Astrocyte (in vitro differentiated cells and primary cell): ENCODE measurements at regions not wholly inside any gene's neighbourhood (a gene's known extent, or its start where the extent isn't known, plus 50 kb on each side); places are given as distances from the start of the nearest gene placed in this dataset.

ENCODE experiments used
- DNase-seq: peaks from one replicate; pipeline ENCODE4 v3.0.0-alpha.2; 2010; ENCODE audit warnings: low read depth
- FAIRE-seq: peaks from 2 replicates; lab custom pipeline; 2011; peaks lifted over from hg19 to GRCh38; lab: Jason Lieb, UNC
- H2AFZ ChIP-seq: 2 replicates; pipeline ENCODE4 v1.6.0; 2012; ENCODE audit warnings: low read depth, low read length, inconsistent platforms
- H3K27ac ChIP-seq: 2 replicates; pipeline ENCODE4 v1.5.1; 2011; ENCODE audit warnings: low read depth, low read length, inconsistent platforms
- H3K27me3 ChIP-seq: 2 replicates; pipeline ENCODE4 v1.6.0; 2011; ENCODE audit warnings: low read length, inconsistent platforms; ENCODE audit not compliant: insufficient read depth
- H3K36me3 ChIP-seq: 2 replicates; pipeline ENCODE4 v1.5.1; 2011; ENCODE audit warnings: low read length, inconsistent platforms; ENCODE audit not compliant: insufficient read depth
- H3K4me1 ChIP-seq: 2 replicates; pipeline ENCODE4 v1.5.1; 2011; ENCODE audit warnings: low read length, inconsistent platforms; ENCODE audit not compliant: insufficient read depth
- H3K4me2 ChIP-seq: 2 replicates; pipeline ENCODE4 v1.6.0; 2012; ENCODE audit warnings: low read length, inconsistent platforms
- H3K4me3 ChIP-seq: 2 replicates; pipeline ENCODE4 v1.5.1; 2011; ENCODE audit warnings: low read depth, mild to moderate bottlenecking, low read length, inconsistent platforms; ENCODE audit not compliant: insufficient read depth
- H3K79me2 ChIP-seq: 2 replicates; pipeline ENCODE4 v1.6.0; 2012; ENCODE audit warnings: mild to moderate bottlenecking, low read length, inconsistent platforms; ENCODE audit not compliant: insufficient read depth
- H3K9ac ChIP-seq: 2 replicates; pipeline ENCODE4 v1.6.0; 2012; ENCODE audit warnings: mild to moderate bottlenecking, low read length, inconsistent platforms
- H3K9me3 ChIP-seq: 2 replicates; pipeline ENCODE4 v1.5.1; 2012; ENCODE audit warnings: low read depth, mild to moderate bottlenecking, low read length, inconsistent platforms; ENCODE audit not compliant: insufficient read depth
- H4K20me1 ChIP-seq: 2 replicates; pipeline ENCODE4 v1.6.0; 2012; ENCODE audit warnings: low read length, inconsistent platforms; ENCODE audit not compliant: insufficient read depth
- H3K27ac Mint-ChIP-seq: one replicate; pipeline ENCODE4 v1.8.0; 2021; ENCODE audit warnings: mild to moderate bottlenecking, mixed read lengths; ENCODE audit not compliant: unreplicated experiment
- H3K27me3 Mint-ChIP-seq: one replicate; pipeline ENCODE4 v1.8.0; 2021; ENCODE audit warnings: low read depth, mixed read lengths; ENCODE audit not compliant: unreplicated experiment
- H3K36me3 Mint-ChIP-seq: one replicate; pipeline ENCODE4 v1.8.0; 2021; ENCODE audit warnings: low read depth, mixed read lengths; ENCODE audit not compliant: unreplicated experiment
- H3K4me1 Mint-ChIP-seq: one replicate; pipeline ENCODE4 v1.8.0; 2021; ENCODE audit warnings: low read depth, mixed read lengths; ENCODE audit not compliant: unreplicated experiment
- H3K4me3 Mint-ChIP-seq: one replicate; pipeline ENCODE4 v1.8.0; 2021; ENCODE audit warnings: mild to moderate bottlenecking, moderate library complexity, mixed read lengths; ENCODE audit not compliant: unreplicated experiment
- H3K9me3 Mint-ChIP-seq: one replicate; pipeline ENCODE4 v1.8.0; 2021; ENCODE audit warnings: mild to moderate bottlenecking, mixed read lengths; ENCODE audit not compliant: unreplicated experiment
- CTCF ChIP-seq: IDR thresholded peaks from 2 replicates; pipeline ENCODE4 v1.5.1; 2011; ENCODE audit warnings: low read depth, mild to moderate bottlenecking, inconsistent platforms, low read length, moderate library complexity; ENCODE audit not compliant: insufficient read depth
- EZH2 ChIP-seq: IDR thresholded peaks from 2 replicates; pipeline ENCODE4 v1.6.1; 2012; ENCODE audit warnings: mild to moderate bottlenecking, low read length, inconsistent platforms; ENCODE audit not compliant: insufficient read depth

- no peak overlapping the region for H2AFZ ChIP-seq
- H3K27ac Mint-ChIP-seq: peak overlapping the region; percentile 99
- H3K36me3 ChIP-seq: no peaks in the 10 kb centered on the region
- H3K4me1 Mint-ChIP-seq: peaks cover 70% of the 10 kb centered on the region
- H4K20me1 ChIP-seq: no peaks in the 10 kb centered on the region
- H3K27ac ChIP-seq: peak overlapping the region; percentile 93
- TF ChIP-seq CTCF (no peak), EZH2 (no peak)
- peaks cover 5% of the 10 kb centered on the region for H3K9me3 Mint-ChIP-seq
- no peaks in the 10 kb centered on the region for H3K79me2 ChIP-seq
- H3K36me3 Mint-ChIP-seq: peaks cover 3% of the 10 kb centered on the region
- DNase-seq: no peak
- no peak overlapping the region for H3K4me3 Mint-ChIP-seq
- peak overlapping the region; percentile 57 for H3K9ac ChIP-seq
- FAIRE-seq: no peak
- H3K9me3 ChIP-seq: peaks cover 3% of the 10 kb centered on the region
- H3K4me2 ChIP-seq: no peak overlapping the region
- H3K4me3 ChIP-seq: no peak overlapping the region
- H3K27me3 Mint-ChIP-seq: no peaks in the 10 kb centered on the region
- no peaks in the 10 kb centered on the region for H3K27me3 ChIP-seq
- H3K4me1 ChIP-seq: peaks cover 67% of the 10 kb centered on the region
Measured at GRCh38 chr2:43085505-43085904, 140.9 kb downstream of the ZFP36L2 start.

GRCh38 chr2:43084699-43085091 lies 141.7 kb downstream of the ZFP36L2 start:
- no peak for TF ChIP-seq EZH2
- Mint-ChIP-seq H3K27ac (peak overlapping the region; percentile 70), H3K27me3 (peaks cover 2% of the 10 kb centered on the region), H3K9me3 (peaks cover 2% of the 10 kb centered on the region), H3K4me3 (no peak overlapping the region), H3K4me1 (peaks cover 70% of the 10 kb centered on the region), H3K36me3 (peaks cover under 1% of the 10 kb centered on the region)
- no peaks in the 10 kb centered on the region for H4K20me1 ChIP-seq
- no peaks in the 10 kb centered on the region for H3K36me3 ChIP-seq
- no peak overlapping the region for H2AFZ ChIP-seq
- H3K27me3 ChIP-seq: no peaks in the 10 kb centered on the region
- H3K27ac ChIP-seq: peak overlapping the region; percentile 23
- no peak overlapping the region for H3K4me3 ChIP-seq
- peaks cover 67% of the 10 kb centered on the region for H3K4me1 ChIP-seq
- H3K79me2 ChIP-seq: no peaks in the 10 kb centered on the region
- FAIRE-seq: no peak
- no peaks in the 10 kb centered on the region for H3K9me3 ChIP-seq
- peak; percentile 83 for DNase-seq
- no peak overlapping the region for H3K9ac ChIP-seq
- peak overlapping the region; percentile 31 for H3K4me2 ChIP-seq

- TF ChIP-seq EZH2: no peak
- TF ChIP-seq CTCF: no peak
- Histone ChIP-seq H2AFZ (no peak overlapping the region), H3K4me1 (peaks cover 67% of the 10 kb centered on the region), H3K79me2 (no peaks in the 10 kb centered on the region), H3K36me3 (no peaks in the 10 kb centered on the region), H3K27me3 (no peaks in the 10 kb centered on the region), H3K4me3 (no peak overlapping the region), H3K9me3 (no peaks in the 10 kb centered on the region), H3K27ac (peak overlapping the region; percentile 68), H3K9ac (peak overlapping the region; percentile 15), H3K4me2 (peak overlapping the region; percentile 31), H4K20me1 (no peaks in the 10 kb centered on the region)
- peak overlapping the region; percentile 89 for H3K27ac Mint-ChIP-seq
- peak overlapping the region; percentile 34 for H3K4me3 Mint-ChIP-seq
- FAIRE-seq: no peak
- peaks cover 2% of the 10 kb centered on the region for H3K9me3 Mint-ChIP-seq
- H3K36me3 Mint-ChIP-seq: no peaks in the 10 kb centered on the region
- peaks cover 70% of the 10 kb centered on the region for H3K4me1 Mint-ChIP-seq
- DNase-seq: peak; percentile 51
- peaks cover 4% of the 10 kb centered on the region for H3K27me3 Mint-ChIP-seq
Measured at GRCh38 chr2:43083710-43084698, 142.4 kb downstream of the ZFP36L2 start.
